ENCODE measurements at regions not wholly inside any gene's neighbourhood (a gene's known extent, or its start where the extent isn't known, plus 50 kb on each side); places are given as distances from the start of the nearest gene placed in this dataset.

DNA sequence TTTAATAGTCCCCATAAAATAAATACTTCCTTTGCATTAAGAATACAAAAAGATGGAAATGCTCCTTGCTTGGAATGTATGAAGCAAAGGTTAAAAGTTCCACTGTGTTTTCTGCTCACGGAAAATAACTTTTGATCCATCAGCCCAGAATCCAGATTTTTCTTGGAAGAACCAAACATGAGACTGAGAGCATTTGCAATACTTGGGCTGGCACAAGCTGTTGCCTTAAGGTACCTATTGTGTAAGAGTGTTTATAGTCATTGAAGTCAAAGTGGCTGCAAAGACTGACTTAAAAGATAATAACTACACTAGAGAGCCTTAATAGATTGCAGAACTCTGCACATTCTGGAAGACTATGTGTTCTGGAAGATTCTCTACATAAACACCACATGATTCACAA, 281.4 kb downstream of the RAB28 start:
- TF ChIP-seq, protein P1, sequence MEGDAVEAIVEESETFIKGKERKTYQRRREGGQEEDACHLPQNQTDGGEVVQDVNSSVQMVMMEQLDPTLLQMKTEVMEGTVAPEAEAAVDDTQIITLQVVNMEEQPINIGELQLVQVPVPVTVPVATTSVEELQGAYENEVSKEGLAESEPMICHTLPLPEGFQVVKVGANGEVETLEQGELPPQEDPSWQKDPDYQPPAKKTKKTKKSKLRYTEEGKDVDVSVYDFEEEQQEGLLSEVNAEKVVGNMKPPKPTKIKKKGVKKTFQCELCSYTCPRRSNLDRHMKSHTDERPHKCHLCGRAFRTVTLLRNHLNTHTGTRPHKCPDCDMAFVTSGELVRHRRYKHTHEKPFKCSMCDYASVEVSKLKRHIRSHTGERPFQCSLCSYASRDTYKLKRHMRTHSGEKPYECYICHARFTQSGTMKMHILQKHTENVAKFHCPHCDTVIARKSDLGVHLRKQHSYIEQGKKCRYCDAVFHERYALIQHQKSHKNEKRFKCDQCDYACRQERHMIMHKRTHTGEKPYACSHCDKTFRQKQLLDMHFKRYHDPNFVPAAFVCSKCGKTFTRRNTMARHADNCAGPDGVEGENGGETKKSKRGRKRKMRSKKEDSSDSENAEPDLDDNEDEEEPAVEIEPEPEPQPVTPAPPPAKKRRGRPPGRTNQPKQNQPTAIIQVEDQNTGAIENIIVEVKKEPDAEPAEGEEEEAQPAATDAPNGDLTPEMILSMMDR (conservative IDR thresholded peaks at IDR 0.05; ENCODE audit: low read depth, low read length): no peak
- no peak overlapping the region for H3K4me3 ChIP-seq (ENCODE audit: low read depth, low read length)
- no peak for DNase-seq (ENCODE audit: low read depth)

DNA sequence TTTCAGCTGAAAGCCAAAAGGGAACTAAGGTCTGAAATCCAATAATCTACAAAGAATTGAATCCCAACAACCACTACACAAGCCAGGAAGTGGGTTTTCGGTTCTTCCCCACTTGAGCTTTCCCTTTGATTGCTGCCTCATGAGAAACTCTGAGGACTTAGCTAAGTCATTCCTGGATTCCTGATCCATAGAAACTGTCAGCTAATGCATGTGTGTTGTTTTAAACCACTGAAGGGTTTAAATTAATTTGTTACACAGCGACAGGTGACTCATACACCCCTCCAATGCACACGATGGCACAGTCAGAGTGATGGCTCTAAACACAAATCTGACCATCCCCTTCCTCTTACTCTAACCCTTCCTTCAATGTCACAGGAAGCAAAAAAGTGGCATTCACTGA, 282.9 kb downstream of the RAB28 start:
- TF ChIP-seq, protein P1 (conservative IDR thresholded peaks at IDR 0.05; ENCODE audit: low read depth, low read length): no peak
- no peak overlapping the region for H3K4me3 ChIP-seq (ENCODE audit: low read depth, low read length)

DNA sequence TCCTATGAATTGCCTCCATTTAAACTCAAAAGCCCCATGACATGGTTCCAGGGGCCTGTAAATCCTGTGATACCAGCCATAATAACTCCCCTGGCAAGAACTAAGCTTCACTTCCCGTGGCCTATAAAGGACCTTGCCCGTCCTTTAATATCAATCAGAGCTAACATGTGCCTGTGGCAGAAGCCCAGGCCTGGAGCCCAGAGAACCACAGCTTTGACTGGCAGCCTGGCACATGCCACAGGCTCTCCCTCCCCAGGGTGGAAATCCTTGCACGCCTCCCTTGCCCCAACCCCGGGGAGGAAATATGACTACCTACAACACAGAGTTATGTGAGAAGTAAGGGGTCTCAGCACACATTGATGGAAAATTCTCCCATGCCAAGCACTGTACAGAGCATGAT, 287.4 kb downstream of the RAB28 start:
- H3K4me3 ChIP-seq (ENCODE audit: low read depth, low read length): no peak overlapping the region
- TF ChIP-seq, protein P1 (conservative IDR thresholded peaks at IDR 0.05; ENCODE audit: low read depth, low read length): no peak
- DNase-seq (ENCODE audit: low read depth): no peak

More for the DNA sequence above, 282.9 kb downstream of the RAB28 start:
- DNase-seq (ENCODE audit: low read depth): no peak

DNA sequence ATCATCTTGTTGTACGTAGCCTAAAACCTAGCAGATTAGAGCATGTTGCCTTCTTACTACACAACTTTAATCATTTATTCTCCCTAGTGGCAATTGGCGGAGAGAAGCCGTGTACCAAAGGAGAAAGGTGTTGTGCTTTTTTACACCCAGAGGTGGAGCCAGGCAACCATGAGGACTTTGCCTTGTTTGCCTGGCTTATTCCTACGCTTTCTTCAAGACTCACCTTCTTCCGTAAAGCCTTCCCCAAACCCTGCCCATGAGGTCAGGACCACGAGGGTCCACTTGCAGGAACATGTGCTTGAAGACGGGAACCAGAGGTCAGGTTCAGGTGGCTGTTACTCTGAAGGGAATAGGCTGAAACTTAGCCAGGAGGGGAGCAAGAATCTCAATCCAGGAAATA, 290.5 kb downstream of the RAB28 start:
- H3K4me3 ChIP-seq (ENCODE audit: low read depth, low read length): no peak overlapping the region
- no peak for DNase-seq (ENCODE audit: low read depth)
- TF ChIP-seq, protein P1 (conservative IDR thresholded peaks at IDR 0.05; ENCODE audit: low read depth, low read length): no peak

DNA sequence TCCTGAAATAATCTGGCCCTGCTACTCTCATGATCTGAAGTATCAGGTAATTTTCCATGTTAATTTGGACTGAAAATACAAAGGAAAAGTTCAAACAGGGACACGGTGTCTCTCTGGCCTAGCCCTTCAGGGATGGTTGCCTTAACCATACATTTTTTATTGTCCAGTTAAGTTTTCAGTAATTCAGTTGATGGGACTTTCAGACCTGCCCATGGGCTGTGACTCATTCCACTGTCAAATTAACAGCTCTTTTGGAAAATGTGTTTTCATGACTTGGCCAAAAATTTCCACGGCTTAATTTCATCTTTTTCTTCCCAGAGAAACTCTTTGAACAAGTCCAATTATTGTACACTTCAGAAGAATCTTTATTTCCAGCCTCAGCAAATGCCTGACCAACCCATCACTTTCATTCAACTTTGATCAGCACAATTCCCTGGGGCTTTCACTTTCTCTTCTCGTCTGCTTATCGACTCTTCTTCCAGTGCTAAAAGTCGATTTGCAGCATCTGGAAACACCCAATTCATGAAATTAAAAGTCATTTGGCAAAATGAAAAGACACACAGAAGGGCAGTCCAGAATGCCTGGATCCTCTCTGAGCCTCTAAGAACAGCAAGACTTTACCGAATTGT, 293.9 kb downstream of the RAB28 start:
- no peak for DNase-seq (ENCODE audit: low read depth)
- H3K4me3 ChIP-seq (ENCODE audit: low read depth, low read length): no peak overlapping the region
- TF ChIP-seq, protein P1 (conservative IDR thresholded peaks at IDR 0.05; ENCODE audit: low read depth, low read length): no peak

DNA sequence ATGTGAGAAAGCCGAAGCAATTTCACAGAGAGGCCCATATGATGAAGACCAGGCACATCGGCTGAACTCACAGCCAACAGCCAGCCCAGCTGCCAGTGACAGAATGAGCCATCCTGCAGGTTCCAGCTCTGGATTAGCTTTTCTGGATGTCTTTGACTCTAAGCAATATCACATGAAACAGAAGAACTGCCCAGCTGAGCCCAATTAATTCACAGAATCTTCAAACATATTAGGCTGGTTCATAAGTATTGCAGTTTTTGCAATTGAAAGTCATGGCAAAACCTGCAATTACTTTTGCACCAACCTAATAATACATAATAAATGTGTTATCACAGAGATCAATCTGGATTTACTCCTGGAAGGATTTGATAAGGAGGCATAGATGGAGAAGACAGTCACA, 299.9 kb downstream of the RAB28 start:
- DNase-seq (ENCODE audit: low read depth): no peak
- TF ChIP-seq, protein P1 (conservative IDR thresholded peaks at IDR 0.05; ENCODE audit: low read depth, low read length): no peak
- H3K4me3 ChIP-seq (ENCODE audit: low read depth, low read length): no peak overlapping the region

DNA sequence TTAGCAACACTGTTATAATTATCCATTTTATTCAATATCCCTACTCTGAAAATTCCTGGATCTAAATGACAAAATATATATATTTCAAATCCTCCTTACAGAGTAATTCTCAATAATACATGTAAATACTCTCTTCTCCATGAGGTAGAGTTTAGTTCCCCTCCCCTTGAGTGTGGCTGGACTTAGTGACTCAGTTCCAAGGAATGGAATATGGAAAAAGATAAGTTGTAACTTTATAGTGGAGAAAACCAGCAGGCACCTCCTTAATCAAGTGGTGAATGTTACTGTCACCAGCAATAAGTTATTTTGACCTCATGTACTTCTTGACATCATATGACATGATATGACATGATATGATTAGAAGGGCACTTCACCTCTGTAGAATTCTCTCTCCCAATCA, 302.0 kb downstream of the RAB28 start:
- no peak for DNase-seq (ENCODE audit: low read depth)
- TF ChIP-seq, protein P1 (conservative IDR thresholded peaks at IDR 0.05; ENCODE audit: low read depth, low read length): no peak
- no peak overlapping the region for H3K4me3 ChIP-seq (ENCODE audit: low read depth, low read length)
